SK-N-SH treated with all-trans-retinoic acid at 6 μM for 48 hours (cell line): ENCODE measurements at regions not wholly inside any gene's neighbourhood (a gene's known extent, or its start where the extent isn't known, plus 50 kb on each side); places are given as distances from the start of the nearest gene placed in this dataset.
"Not testable (repeated sequence)": the region's sequence is repeated elsewhere in the genome, so short reads cannot be mapped to it uniquely, and the experiment has no call there.

Source experiments
- ATAC-seq: fragments of 200-7000 bp; cut with Tn5 transposase; 3 replicates; pipeline ENCODE4 v1.9.1; 2020; ENCODE audit warnings: mild to moderate bottlenecking, moderate library complexity
- ARNTL ChIP-seq: fragments of 450-650 bp; formaldehyde crosslinking; IDR thresholded peaks from 2 replicates; pipeline ENCODE4 v1.5.0; 2020; ENCODE audit warnings: low read depth, mild to moderate bottlenecking, moderate library complexity, borderline replicate concordance
- BACH2 ChIP-seq: fragments of 250-450 bp; sonication (Bioruptor Pico); IDR thresholded peaks from 2 replicates; pipeline ENCODE4 v1.9.0; 2021; ENCODE audit warnings: mild to moderate bottlenecking, borderline replicate concordance
- CSRNP3 ChIP-seq: fragments of 250-450 bp; sonication (Bioruptor Pico); IDR thresholded peaks from 2 replicates; pipeline ENCODE4 v1.5.1; 2021; ENCODE audit warnings: mild to moderate bottlenecking, moderate library complexity
- ESRRG ChIP-seq: fragments of 250-450 bp; sonication (Bioruptor Pico); IDR thresholded peaks from 2 replicates; pipeline ENCODE4 v1.6.1; 2021; ENCODE audit warnings: mild to moderate bottlenecking
- GLIS3 ChIP-seq: fragments of 250-450 bp; sonication (Bioruptor Pico); IDR thresholded peaks from 2 replicates; pipeline ENCODE4 v1.5.0; 2020; ENCODE audit warnings: mild to moderate bottlenecking, moderate library complexity
- ISL1 ChIP-seq: fragments of 250-450 bp; sonication (Bioruptor Pico); IDR thresholded peaks from 2 replicates; pipeline ENCODE4 v2.1.2; 2022; ENCODE audit warnings: mild to moderate bottlenecking, moderate library complexity
- PATZ1 ChIP-seq: fragments of 250-450 bp; sonication (Bioruptor Pico); IDR thresholded peaks from 2 replicates; pipeline ENCODE4 v1.8.0; 2020; ENCODE audit warnings: mild to moderate bottlenecking, moderate library complexity, borderline replicate concordance
- PPARA ChIP-seq: fragments of 250-450 bp; sonication (Bioruptor Pico); IDR thresholded peaks from 2 replicates; pipeline ENCODE4 v1.5.0; 2020; ENCODE audit warnings: mild to moderate bottlenecking, borderline replicate concordance
- SNAI2 ChIP-seq: fragments of 250-450 bp; sonication (Bioruptor Pico); IDR thresholded peaks from 2 replicates; pipeline ENCODE4 v1.5.0; 2020; ENCODE audit warnings: mild to moderate bottlenecking, moderate library complexity
- TCF4 ChIP-seq: fragments of 250-450 bp; sonication (Bioruptor Pico); IDR thresholded peaks from 2 replicates; pipeline ENCODE4 v1.8.0; 2021; ENCODE audit warnings: mild to moderate bottlenecking, moderate library complexity, borderline replicate concordance
- TOX ChIP-seq: fragments of 250-450 bp; sonication (Bioruptor Pico); IDR thresholded peaks from 2 replicates; pipeline ENCODE4 v1.8.0; 2021; ENCODE audit warnings: mild to moderate bottlenecking, moderate library complexity, borderline replicate concordance
- ZFP3 ChIP-seq: fragments of 250-450 bp; sonication (Bioruptor Pico); IDR thresholded peaks from 2 replicates; pipeline ENCODE4 v1.5.0; 2020; ENCODE audit warnings: mild to moderate bottlenecking, moderate library complexity
- ZFP30 ChIP-seq: fragments of 450-650 bp; formaldehyde crosslinking; IDR thresholded peaks from 2 replicates; pipeline ENCODE4 v1.5.0; 2022; ENCODE audit warnings: mild to moderate bottlenecking, moderate library complexity
- ZNF565 ChIP-seq: fragments of 450-650 bp; formaldehyde crosslinking; conservative IDR thresholded peaks from 2 replicates; pipeline ENCODE4 v1.5.0; 2020; ENCODE audit warnings: low read depth, mild to moderate bottlenecking, moderate library complexity
- ZNF70 ChIP-seq: fragments of 450-650 bp; formaldehyde crosslinking; IDR thresholded peaks from 2 replicates; pipeline ENCODE4 v1.5.0; 2020; ENCODE audit warnings: mild to moderate bottlenecking, moderate library complexity

GRCh38 chr6:67879928-67880327 is 755.2 kb upstream of the ADGRB3 start:
- ATAC-seq = not testable (repeated sequence)

GRCh38 chr6:67879105-67879904 is 755.8 kb upstream of the ADGRB3 start:
- ATAC-seq = not testable (repeated sequence)

- not testable (repeated sequence) for ATAC-seq
Observed at GRCh38 chr6:67878216-67878615, 756.9 kb upstream of the ADGRB3 start.

GRCh38 chr6:67877288-67877687 is 757.8 kb upstream of the ADGRB3 start:
- ATAC-seq = no peak
- TF ChIP-seq ZFP3 (CRISPR knock-in tag) (no peak), TCF4 (no peak), ESRRG (no peak), PATZ1 (no peak), ARNTL (CRISPR knock-in tag) (no peak), GLIS3 (CRISPR knock-in tag) (no peak), BACH2 (CRISPR knock-in tag) (no peak), CSRNP3 (CRISPR knock-in tag) (no peak), ZFP30 (CRISPR knock-in tag) (no peak), ZNF565 (no peak), ZNF70 (CRISPR knock-in tag) (no peak)

GRCh38 chr6:67875877-67876383 is 759.2 kb upstream of the ADGRB3 start:
- ATAC-seq = no peak

More at GRCh38 chr6:67875877-67876383, 759.2 kb upstream of the ADGRB3 start:
- TF ChIP-seq PPARA (CRISPR knock-in tag) = no peak
- TF ChIP-seq ISL1 (CRISPR knock-in tag) = no peak
- no peak for TF ChIP-seq ZFP30 (CRISPR knock-in tag)
- no peak for TF ChIP-seq ZFP3 (CRISPR knock-in tag)
- no peak for TF ChIP-seq SNAI2 (CRISPR knock-in tag)
- no peak for TF ChIP-seq ARNTL (CRISPR knock-in tag)
- TF ChIP-seq ZNF565 = no peak
- TF ChIP-seq PATZ1 = no peak
- no peak for TF ChIP-seq CSRNP3 (CRISPR knock-in tag)
- no peak for TF ChIP-seq TOX (CRISPR knock-in tag)
